OCI-LY7 (cell line): ENCODE measurements at regions not wholly inside any gene's neighbourhood (a gene's known extent, or its start where the extent isn't known, plus 50 kb on each side); places are given as distances from the start of the nearest gene placed in this dataset.

Source experiments
- BruUV-seq: library from RNA; stranded (reverse); fragments of 400-500 nt; replicated peaks from 2 replicates; lab custom pipeline; 2021; lab: Mats Ljungman, UMichigan
- CTCF ChIA-PET: fragments of 300-600 bp; sonication (Branson Sonifier 250); formaldehyde crosslinking; loops from one replicate; lab custom pipeline; 2022; ENCODE audit warnings: antibody characterized with exemption; ENCODE audit not compliant: unreplicated experiment; lab: Charles Lee
- POLR2A ChIA-PET: fragments of 300-600 bp; sonication (Branson Sonifier 250); formaldehyde crosslinking; loops from one replicate; lab custom pipeline; 2022; ENCODE audit warnings: antibody characterized with exemption; lab: Charles Lee
- DNase-seq: peaks from one replicate; pipeline ENCODE4 v3.0.0-alpha.2; 2015; ENCODE audit warnings: low spot score
- H2AFZ ChIP-seq: fragments of 200-600 bp; sonication (generic), shearing (Covaris generic); 2 replicates; pipeline ENCODE4 v1.6.1; 2014; ENCODE audit warnings: mild to moderate bottlenecking, antibody characterized with exemption, low read length, moderate library complexity
- H3K27ac ChIP-seq: fragments of 200-600 bp; sonication (generic); 2 replicates; pipeline ENCODE4 v1.5.1; 2014; ENCODE audit warnings: mixed run types, low read depth, mild to moderate bottlenecking, moderate library complexity, low read length, inconsistent platforms; ENCODE audit not compliant: poor library complexity, severe bottlenecking
- H3K36me3 ChIP-seq: fragments of 200-600 bp; sonication (generic); 2 replicates; pipeline ENCODE4 v1.6.1; 2014; ENCODE audit warnings: mild to moderate bottlenecking, antibody characterized with exemption, low read length, moderate library complexity, mixed read lengths; ENCODE audit not compliant: insufficient read depth
- H3K4me1 ChIP-seq: fragments of 200-600 bp; sonication (generic); 2 replicates; pipeline ENCODE4 v1.5.1; 2014; ENCODE audit warnings: mild to moderate bottlenecking, low read length; ENCODE audit not compliant: insufficient read depth, poor library complexity, severe bottlenecking
- H3K4me2 ChIP-seq: fragments of 200-600 bp; sonication (generic); 2 replicates; pipeline ENCODE4 v1.6.1; 2014; ENCODE audit warnings: mild to moderate bottlenecking, low read length
- H3K4me3 ChIP-seq: fragments of 200-600 bp; sonication (generic); 2 replicates; pipeline ENCODE4 v1.5.1; 2014; ENCODE audit warnings: mild to moderate bottlenecking, low read depth, low read length; ENCODE audit not compliant: poor library complexity, severe bottlenecking
- H3K79me2 ChIP-seq: fragments of 200-600 bp; sonication (generic); 2 replicates; pipeline ENCODE4 v1.6.1; 2016; ENCODE audit warnings: low read depth, mild to moderate bottlenecking, low read length, moderate library complexity, mixed read lengths; ENCODE audit not compliant: insufficient read depth
- H3K9me2 ChIP-seq: fragments of 200-600 bp; sonication (generic); 2 replicates; pipeline ENCODE4 v1.6.1; 2016; ENCODE audit warnings: mild to moderate bottlenecking, low read length, mixed read lengths; ENCODE audit not compliant: insufficient read depth
- H3K9me3 ChIP-seq: fragments of 200-600 bp; sonication (generic); 2 replicates; pipeline ENCODE4 v1.6.1; 2014; ENCODE audit warnings: mild to moderate bottlenecking, mixed run types, low read length, mixed read lengths
- H4K20me1 ChIP-seq: fragments of 200-600 bp; sonication (generic); 2 replicates; pipeline ENCODE4 v1.6.1; 2014; ENCODE audit warnings: mild to moderate bottlenecking, antibody characterized with exemption, low read length, moderate library complexity, mixed read lengths; ENCODE audit not compliant: insufficient read depth
- CTCF ChIP-seq: fragments of 200-600 bp; sonication (generic); conservative IDR thresholded peaks from 2 replicates; pipeline ENCODE4 v1.5.1; 2014; ENCODE audit warnings: mild to moderate bottlenecking, antibody characterized with exemption, low read length, moderate library complexity, mixed read lengths
- EZH2phosphoT487 ChIP-seq: fragments of 200-600 bp; sonication (generic); IDR thresholded peaks from 2 replicates; pipeline ENCODE4 v1.6.1; 2018; ENCODE audit warnings: low read depth, borderline replicate concordance, mild to moderate bottlenecking, mixed run types, antibody characterized with exemption, low read length, moderate library complexity, mixed read lengths
- intact Hi-C: fragments of 100-400 bp; cut with micrococcal nuclease; formaldehyde crosslinking; loops from one replicate; pipeline ENCODE4 v1.10.0; 2022; ENCODE audit not compliant: unreplicated experiment

DNA sequence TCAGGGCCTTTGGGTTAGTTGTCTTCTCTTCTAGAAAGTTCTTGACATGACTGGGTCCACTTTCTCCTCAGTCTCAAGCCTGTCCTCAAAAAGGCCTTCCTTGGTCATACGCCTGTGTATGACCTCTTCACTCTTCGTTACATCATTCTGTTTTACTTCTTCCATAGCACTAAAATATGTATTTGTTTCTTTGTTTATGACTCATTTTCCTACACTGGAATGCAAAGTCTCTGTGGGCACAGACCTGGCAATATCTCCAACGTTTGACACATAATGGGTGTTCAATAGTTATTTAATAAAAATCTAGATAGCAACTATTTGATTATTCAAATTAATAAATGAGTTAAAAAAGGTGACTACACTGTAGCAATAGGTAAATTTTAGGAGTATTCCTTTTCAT is 85.1 kb downstream of the YIPF5 start:
- Histone ChIP-seq H3K36me3 (no peaks in the 10 kb centered on the region), H3K9me2 (no peaks in the 10 kb centered on the region), H2AFZ (no peak overlapping the region), H3K4me1 (no peaks in the 10 kb centered on the region), H3K27ac (no peak overlapping the region), H3K4me2 (no peak overlapping the region), H3K79me2 (no peaks in the 10 kb centered on the region), H4K20me1 (no peaks in the 10 kb centered on the region), H3K4me3 (no peak overlapping the region), H3K9me3 (no peaks in the 10 kb centered on the region)
- BruUV-seq, result no TSS peak
- POLR2A ChIA-PET, result no interaction called here
- TF ChIP-seq EZH2phosphoT487 (no peak), CTCF (no peak)
- CTCF ChIA-PET, result no interaction called here
- no peak for DNase-seq
- intact Hi-C loops, result no loop called here

DNA sequence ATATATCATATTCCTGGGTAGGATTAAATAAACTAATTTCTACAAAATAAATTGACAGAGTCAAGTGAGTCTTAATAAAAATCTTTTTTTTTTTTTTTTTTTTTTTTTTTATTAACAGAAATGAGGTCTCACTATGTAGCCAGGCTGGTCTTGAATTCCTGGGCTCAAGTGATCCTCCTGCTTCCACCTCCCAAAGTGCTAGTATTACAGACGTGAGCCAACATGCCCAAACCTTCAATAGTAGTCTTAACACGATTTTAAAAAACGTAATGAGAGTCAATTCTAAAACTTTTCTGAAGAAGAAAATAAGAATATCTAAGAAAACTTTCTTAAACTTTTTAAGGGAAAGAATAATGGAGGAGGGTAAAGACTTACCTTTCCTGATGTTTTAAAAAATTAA is 84.2 kb downstream of the YIPF5 start:
- no peak overlapping the region for H2AFZ ChIP-seq
- no peaks in the 10 kb centered on the region for H3K36me3 ChIP-seq
- ChIA-PET CTCF (no interaction called here), POLR2A (no interaction called here)
- intact Hi-C loops, result no loop called here
- H4K20me1 ChIP-seq, result no peaks in the 10 kb centered on the region
- TF ChIP-seq CTCF (no peak), EZH2phosphoT487 (no peak)
- no peak overlapping the region for H3K4me3 ChIP-seq
- H3K27ac ChIP-seq, result no peak overlapping the region
- H3K4me2 ChIP-seq, result no peak overlapping the region
- DNase-seq, result no peak
- no peaks in the 10 kb centered on the region for H3K79me2 ChIP-seq
- no peaks in the 10 kb centered on the region for H3K4me1 ChIP-seq
- H3K9me2 ChIP-seq, result no peaks in the 10 kb centered on the region
- H3K9me3 ChIP-seq, result no peaks in the 10 kb centered on the region
- no TSS peak for BruUV-seq

GRCh38 chr5:144087576-144087975 is 82.9 kb downstream of the YIPF5 start:
- no peaks in the 10 kb centered on the region for H3K36me3 ChIP-seq
- no TSS peak for BruUV-seq
- no peak overlapping the region for H2AFZ ChIP-seq
- TF ChIP-seq CTCF (no peak), EZH2phosphoT487 (no peak)
- ChIA-PET POLR2A (interaction anchor here (0.6 to 0.7 kb wide), 2 partner anchors 8 to 140 kb away, joined by 3 read pairs; no protein-coding TSS in a partner anchor), CTCF (no interaction called here)
- no peaks in the 10 kb centered on the region for H3K9me3 ChIP-seq
- no peaks in the 10 kb centered on the region for H3K9me2 ChIP-seq
- no peaks in the 10 kb centered on the region for H3K4me1 ChIP-seq
- intact Hi-C loops, result no loop called here
- no peaks in the 10 kb centered on the region for H3K79me2 ChIP-seq
- no peak overlapping the region for H3K4me3 ChIP-seq
- no peak for DNase-seq
- H4K20me1 ChIP-seq, result no peaks in the 10 kb centered on the region
- no peak overlapping the region for H3K4me2 ChIP-seq
- H3K27ac ChIP-seq, result no peak overlapping the region
